T-cell (primary cell): ENCODE measurements at regions not wholly inside any gene's neighbourhood (a gene's known extent, or its start where the extent isn't known, plus 50 kb on each side); places are given as distances from the start of the nearest gene placed in this dataset.

Experiments
- ATAC-seq, 4 experiments: fragments of 200-7000 bp in 3 of 4; fragments of 150-1000 bp in 1 of 4; cut with Tn5 transposase; replicated peaks in 1 of 4; 1 replicate in 3 of 4; 2 replicates in 1 of 4; pipeline ENCODE4 v1.10.0; 2021; ENCODE audit warnings: moderate library complexity in 3 of 4, mild to moderate bottlenecking in 2 of 4, moderate number of reproducible peaks in 1 of 4
- CTCF ChIA-PET, 2 donors: fragments of 300-600 bp; sonication (Branson Sonifier 250); formaldehyde crosslinking; loops; one replicate each; lab custom pipeline; 2022; ENCODE audit warnings: antibody characterized with exemption in 2 of 2; lab: Charles Lee
- POLR2A ChIA-PET, 2 donors: fragments of 300-600 bp; sonication (Branson Sonifier 250); formaldehyde crosslinking; loops; one replicate each; lab custom pipeline; 2022; ENCODE audit warnings: antibody characterized with exemption in 2 of 2; lab: Charles Lee
- DNase-seq, 35 experiments: peaks; one replicate each; pipeline versions ENCODE4 v3.0.0 to v3.0.0-alpha.2; 2013 to 2023
- H3K27ac ChIP-seq: one replicate; pipeline ENCODE4 v1.5.1; 2013; ENCODE audit warnings: low read length
- H3K27me3 ChIP-seq, 2 experiments: replicated peaks in 1 of 2; 1 replicate in 1 of 2; 2 replicates in 1 of 2; pipeline versions ENCODE4 v1.6.1 to v1.7.0; 2013; ENCODE audit warnings: low read length in 1 of 2, mixed read lengths in 1 of 2; ENCODE audit not compliant: control insufficient read depth in 2 of 2, insufficient read depth in 2 of 2; ENCODE audit errors: extremely low read depth in 1 of 2
- H3K36me3 ChIP-seq, 2 donors: 1 replicate in 1 of 2; 2 replicates in 1 of 2; pipeline versions ENCODE4 v1.6.1 to v1.7.0; 2013; ENCODE audit warnings: low read length in 1 of 2; ENCODE audit not compliant: control insufficient read depth in 2 of 2, insufficient read depth in 1 of 2; ENCODE audit errors: extremely low read depth in 1 of 2
- H3K4me1 ChIP-seq, 2 experiments: 1 replicate in 1 of 2; 2 replicates in 1 of 2; pipeline versions ENCODE4 v1.6.1 to v1.7.0; 2013; ENCODE audit warnings: low read length in 2 of 2, mixed read lengths in 1 of 2; ENCODE audit not compliant: insufficient read depth in 2 of 2, control insufficient read depth in 1 of 2; ENCODE audit errors: extremely low read depth in 1 of 2
- H3K4me3 ChIP-seq, 2 donors: 1 replicate in 1 of 2; 2 replicates in 1 of 2; pipeline versions ENCODE4 v1.5.1 to v1.7.0; 2013; ENCODE audit warnings: mild to moderate bottlenecking in 2 of 2, low read length in 1 of 2, moderate library complexity in 1 of 2; ENCODE audit not compliant: control insufficient read depth in 1 of 2; ENCODE audit errors: extremely low read depth in 1 of 2
- H3K9me3 ChIP-seq: 2 replicates; pipeline ENCODE4 v1.7.0; 2013
- H3K27ac Mint-ChIP-seq, 2 donors: one replicate each; pipeline ENCODE4 v1.8.0; 2020 to 2021; ENCODE audit warnings: mild to moderate bottlenecking in 2 of 2, mixed read lengths in 2 of 2
- H3K27me3 Mint-ChIP-seq, 2 donors: one replicate each; pipeline ENCODE4 v1.8.0; 2021 to 2022; ENCODE audit warnings: mixed read lengths in 2 of 2
- H3K36me3 Mint-ChIP-seq: one replicate; pipeline ENCODE4 v1.8.0; 2021; ENCODE audit warnings: mixed read lengths
- H3K4me1 Mint-ChIP-seq, 3 donors: one replicate each; pipeline ENCODE4 v1.8.0; 2020 to 2022; ENCODE audit warnings: mixed read lengths in 3 of 3, mild to moderate bottlenecking in 1 of 3
- H3K4me3 Mint-ChIP-seq, 3 donors: one replicate each; pipeline ENCODE4 v1.8.0; 2020 to 2022; ENCODE audit warnings: mild to moderate bottlenecking in 3 of 3, mixed read lengths in 3 of 3, moderate library complexity in 3 of 3
- H3K9me3 Mint-ChIP-seq, 3 donors: one replicate each; pipeline ENCODE4 v1.8.0; 2020 to 2022; ENCODE audit warnings: mixed read lengths in 3 of 3
- WGBS: methylation state at CpG from one replicate; pipeline ENCODE4 v1.1.5; 2013; ENCODE audit warnings: missing lambda C conversion rate; ENCODE audit not compliant: insufficient coverage; 5-methylcytosine and 5-hydroxymethylcytosine counted together

- no CpG with 5 or more reads among the region's 1 CpG for WGBS
- H3K36me3 ChIP-seq: no peaks in the 10 kb centered on the region
- H3K9me3 ChIP-seq: no peaks in the 10 kb centered on the region
- H3K9me3 Mint-ChIP-seq: no peaks in the 10 kb centered on the region
- CTCF ChIA-PET: no interaction called here
- DNase-seq: no peak
- no peak overlapping the region for H3K27ac Mint-ChIP-seq
- peaks cover 9 to 13% of the 10 kb centered on the region in 2 donors for H3K27me3 Mint-ChIP-seq
- no peaks in the 10 kb centered on the region for H3K27me3 ChIP-seq
- POLR2A ChIA-PET: no interaction called here
- H3K36me3 Mint-ChIP-seq: no peaks in the 10 kb centered on the region
- H3K4me1 Mint-ChIP-seq: peaks cover 6 to 9% (median 9%) of the 10 kb centered on the region in 3 donors
- H3K4me3 ChIP-seq: no peak overlapping the region
- peaks cover 0 to 3% of the 10 kb centered on the region in 2 experiments for H3K4me1 ChIP-seq
- no peak overlapping the region for H3K4me3 Mint-ChIP-seq
- ATAC-seq: no peak
- H3K27ac ChIP-seq: no peak overlapping the region
These were observed 115.1 kb upstream of the MAP3K7 start for GRCh38 chr6:90701926-90702325.

- Histone ChIP-seq H3K4me1 (peaks cover 0 to 3% of the 10 kb centered on the region in 2 experiments), H3K36me3 (no peaks in the 10 kb centered on the region), H3K27ac (no peak overlapping the region), H3K9me3 (no peaks in the 10 kb centered on the region), H3K27me3 (no peaks in the 10 kb centered on the region), H3K4me3 (no peak overlapping the region)
- ATAC-seq (no peak), DNase-seq (peak in 1 of 35 experiments; percentile 4)
- WGBS: 37% methylated on average over 7 of the region's 7 CpGs
- no peak overlapping the region for H3K27ac Mint-ChIP-seq
- peaks cover 10 to 12% of the 10 kb centered on the region in 2 donors for H3K27me3 Mint-ChIP-seq
- ChIA-PET CTCF (interaction anchor here in 1 of 2 donors (0.6 to 0.7 kb wide), 3 partner anchors 14 to 1409 kb away, joined by 3 to 4 read pairs (median 3); no protein-coding TSS in a partner anchor), POLR2A (no interaction called here)
- no peaks in the 10 kb centered on the region for H3K9me3 Mint-ChIP-seq
- no peaks in the 10 kb centered on the region for H3K36me3 Mint-ChIP-seq
- no peak overlapping the region for H3K4me3 Mint-ChIP-seq
- H3K4me1 Mint-ChIP-seq: peaks cover 6 to 9% (median 9%) of the 10 kb centered on the region in 3 donors
These were observed 114.4 kb upstream of the MAP3K7 start for GRCh38 chr6:90701146-90701781.

- H3K9me3 Mint-ChIP-seq: peaks cover 0 to 10% (median 0%) of the 10 kb centered on the region in 3 donors
These were observed 108.4 kb upstream of the MAP3K7 start for GRCh38 chr6:90695316-90695715.

GRCh38 chr6:90694802-90695201, 107.9 kb upstream of the MAP3K7 start:
- Histone ChIP-seq H3K4me1 (no peaks in the 10 kb centered on the region), H3K9me3 (no peaks in the 10 kb centered on the region), H3K36me3 (no peaks in the 10 kb centered on the region), H3K27ac (no peak overlapping the region), H3K4me3 (no peak overlapping the region), H3K27me3 (peaks cover 0 to 3% of the 10 kb centered on the region in 2 experiments)
- H3K36me3 Mint-ChIP-seq: no peaks in the 10 kb centered on the region
- no peak for ATAC-seq
- no CpG with 5 or more reads among the region's 2 CpGs for WGBS
- H3K27ac Mint-ChIP-seq: no peak overlapping the region
- ChIA-PET POLR2A (no interaction called here), CTCF (no interaction called here)
- H3K27me3 Mint-ChIP-seq: peaks cover 27% of the 10 kb centered on the region in 2 donors
- DNase-seq: no peak
- H3K9me3 Mint-ChIP-seq: peaks cover 0 to 10% (median 0%) of the 10 kb centered on the region in 3 donors
- H3K4me1 Mint-ChIP-seq: no peaks in the 10 kb centered on the region
- H3K4me3 Mint-ChIP-seq: no peak overlapping the region

More at GRCh38 chr6:90695316-90695715, 108.4 kb upstream of the MAP3K7 start:
- Histone ChIP-seq H3K9me3 (no peaks in the 10 kb centered on the region), H3K36me3 (no peaks in the 10 kb centered on the region), H3K27ac (no peak overlapping the region), H3K4me3 (no peak overlapping the region), H3K4me1 (no peaks in the 10 kb centered on the region), H3K27me3 (peaks cover 0 to 3% of the 10 kb centered on the region in 2 experiments)
- no CpG with 5 or more reads among the region's 3 CpGs for WGBS
- ChIA-PET CTCF (no interaction called here), POLR2A (no interaction called here)
- Mint-ChIP-seq H3K4me3 (no peak overlapping the region), H3K27me3 (peaks cover 25% of the 10 kb centered on the region in 2 donors), H3K36me3 (no peaks in the 10 kb centered on the region), H3K4me1 (no peaks in the 10 kb centered on the region), H3K27ac (no peak overlapping the region)
- ATAC-seq (no peak), DNase-seq (no peak)

- POLR2A ChIA-PET: no interaction called here
- CTCF ChIA-PET: no interaction called here
- DNase-seq: no peak
- no peaks in the 10 kb centered on the region for H3K36me3 Mint-ChIP-seq
- H3K27ac Mint-ChIP-seq: no peak overlapping the region
- peaks cover 20 to 21% of the 10 kb centered on the region in 2 donors for H3K27me3 Mint-ChIP-seq
- H3K27ac ChIP-seq: no peak overlapping the region
- H3K36me3 ChIP-seq: no peaks in the 10 kb centered on the region
- no peak for ATAC-seq
- H3K4me1 ChIP-seq: no peaks in the 10 kb centered on the region
- H3K4me3 ChIP-seq: no peak overlapping the region
- peaks cover 0 to 10% (median 0%) of the 10 kb centered on the region in 3 donors for H3K9me3 Mint-ChIP-seq
- peaks cover 0 to 3% of the 10 kb centered on the region in 2 experiments for H3K27me3 ChIP-seq
- WGBS: 67% methylated on average over 1 of the region's 1 CpG
- no peaks in the 10 kb centered on the region for H3K4me1 Mint-ChIP-seq
- no peaks in the 10 kb centered on the region for H3K9me3 ChIP-seq
- no peak overlapping the region for H3K4me3 Mint-ChIP-seq
These were observed 105.0 kb upstream of the MAP3K7 start for GRCh38 chr6:90691823-90692222.

- no peaks in the 10 kb centered on the region for H3K36me3 ChIP-seq
- DNase-seq (no peak), ATAC-seq (no peak)
- no peak overlapping the region for H3K4me3 ChIP-seq
- no peaks in the 10 kb centered on the region for H3K4me1 ChIP-seq
- no peak overlapping the region for H3K4me3 Mint-ChIP-seq
- ChIA-PET POLR2A (no interaction called here), CTCF (no interaction called here)
- no peaks in the 10 kb centered on the region for H3K9me3 ChIP-seq
- H3K36me3 Mint-ChIP-seq: no peaks in the 10 kb centered on the region
- H3K9me3 Mint-ChIP-seq: peaks cover 0 to 10% (median 0%) of the 10 kb centered on the region in 3 donors
- H3K27me3 ChIP-seq: no peaks in the 10 kb centered on the region
- no peak overlapping the region for H3K27ac Mint-ChIP-seq
- no peaks in the 10 kb centered on the region for H3K4me1 Mint-ChIP-seq
- no peak overlapping the region for H3K27ac ChIP-seq
- peaks cover 23 to 30% of the 10 kb centered on the region in 2 donors for H3K27me3 Mint-ChIP-seq
These were observed 102.3 kb upstream of the MAP3K7 start for GRCh38 chr6:90689172-90689571.
